ENCODE measurements at regions not wholly inside any gene's neighbourhood (a gene's known extent, or its start where the extent isn't known, plus 50 kb on each side); places are given as distances from the start of the nearest gene placed in this dataset.

DNA sequence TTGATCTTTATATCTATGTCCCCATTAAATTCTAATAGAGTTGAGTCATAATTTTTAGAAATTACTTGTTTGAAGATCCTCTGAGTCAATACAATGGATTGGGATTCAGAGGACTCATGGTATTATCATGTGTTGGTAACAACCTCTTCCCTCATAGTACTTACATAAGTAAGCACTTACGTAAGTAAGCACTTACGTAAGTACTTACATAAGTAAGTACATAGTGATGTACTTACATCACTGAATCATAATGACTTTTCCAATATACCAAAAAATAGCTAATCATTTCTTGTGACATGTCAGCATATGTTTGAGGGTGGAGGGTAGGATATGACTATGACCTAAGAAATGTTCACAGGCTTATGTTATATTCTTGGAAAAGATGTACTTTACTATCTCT is 740.5 kb downstream of the SORCS1 start:
- TF ChIP-seq POLR2AphosphoS5 (IDR thresholded peaks at IDR 0.05) (no peak), POLR2A (IDR thresholded peaks at IDR 0.05) (no peak)
- TF ChIP-seq, protein P1, sequence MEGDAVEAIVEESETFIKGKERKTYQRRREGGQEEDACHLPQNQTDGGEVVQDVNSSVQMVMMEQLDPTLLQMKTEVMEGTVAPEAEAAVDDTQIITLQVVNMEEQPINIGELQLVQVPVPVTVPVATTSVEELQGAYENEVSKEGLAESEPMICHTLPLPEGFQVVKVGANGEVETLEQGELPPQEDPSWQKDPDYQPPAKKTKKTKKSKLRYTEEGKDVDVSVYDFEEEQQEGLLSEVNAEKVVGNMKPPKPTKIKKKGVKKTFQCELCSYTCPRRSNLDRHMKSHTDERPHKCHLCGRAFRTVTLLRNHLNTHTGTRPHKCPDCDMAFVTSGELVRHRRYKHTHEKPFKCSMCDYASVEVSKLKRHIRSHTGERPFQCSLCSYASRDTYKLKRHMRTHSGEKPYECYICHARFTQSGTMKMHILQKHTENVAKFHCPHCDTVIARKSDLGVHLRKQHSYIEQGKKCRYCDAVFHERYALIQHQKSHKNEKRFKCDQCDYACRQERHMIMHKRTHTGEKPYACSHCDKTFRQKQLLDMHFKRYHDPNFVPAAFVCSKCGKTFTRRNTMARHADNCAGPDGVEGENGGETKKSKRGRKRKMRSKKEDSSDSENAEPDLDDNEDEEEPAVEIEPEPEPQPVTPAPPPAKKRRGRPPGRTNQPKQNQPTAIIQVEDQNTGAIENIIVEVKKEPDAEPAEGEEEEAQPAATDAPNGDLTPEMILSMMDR (IDR thresholded peaks at IDR 0.05): no peak
